Liver (tissue), 8 donors: ENCODE measurements at regions not wholly inside any gene's neighbourhood (a gene's known extent, or its start where the extent isn't known, plus 50 kb on each side); places are given as distances from the start of the nearest gene placed in this dataset.

Source experiments
- DNase-seq: peaks from one replicate; pipeline ENCODE4 v3.0.0-alpha.2; 2017; ENCODE audit warnings: low spot score
- H3K27ac ChIP-seq, 2 donors: one replicate each; pipeline ENCODE4 v1.7.0; 2013; ENCODE audit warnings: inconsistent platforms in 2 of 2, low read length in 2 of 2, control low read depth in 1 of 2, low read depth in 1 of 2, mild to moderate bottlenecking in 1 of 2
- H3K27me3 ChIP-seq, 4 donors: one replicate each; pipeline versions ENCODE4 v1.6.1 to v1.7.0; 2013; ENCODE audit warnings: low read length in 3 of 4, inconsistent platforms in 1 of 4, mild to moderate bottlenecking in 1 of 4, moderate library complexity in 1 of 4; ENCODE audit not compliant: control insufficient read depth in 4 of 4, insufficient read depth in 4 of 4
- H3K36me3 ChIP-seq, 4 donors: one replicate each; pipeline versions ENCODE4 v1.6.1 to v1.7.0; 2013; ENCODE audit warnings: low read length in 3 of 4, mild to moderate bottlenecking in 3 of 4, low read depth in 1 of 4, moderate library complexity in 1 of 4; ENCODE audit not compliant: control insufficient read depth in 4 of 4, insufficient read depth in 3 of 4
- H3K4me1 ChIP-seq, 4 donors: one replicate each; pipeline versions ENCODE4 v1.6.1 to v1.7.0; 2013; ENCODE audit warnings: low read length in 3 of 4, mild to moderate bottlenecking in 3 of 4, moderate library complexity in 1 of 4; ENCODE audit not compliant: control insufficient read depth in 4 of 4, insufficient read depth in 4 of 4
- H3K4me3 ChIP-seq, 3 donors: one replicate each; pipeline versions ENCODE4 v1.6.1 to v1.7.0; 2013; ENCODE audit warnings: low read length in 3 of 3, control low read depth in 1 of 3, low read depth in 1 of 3, mild to moderate bottlenecking in 1 of 3
- H3K9ac ChIP-seq, 2 donors: one replicate each; pipeline ENCODE4 v1.7.0; 2013; ENCODE audit warnings: low read length in 2 of 2, mild to moderate bottlenecking in 2 of 2, moderate library complexity in 2 of 2, control low read depth in 1 of 2, low read depth in 1 of 2
- H3K9me3 ChIP-seq, 4 donors: one replicate each; pipeline versions ENCODE4 v1.6.1 to v1.7.0; 2013; ENCODE audit warnings: low read length in 3 of 4; ENCODE audit not compliant: control insufficient read depth in 4 of 4
- EGR1 ChIP-seq, 2 donors: IDR thresholded peaks; 2 replicates each; pipeline ENCODE4 v1.6.1; 2016 to 2018; ENCODE audit warnings: antibody characterized with exemption in 2 of 2, low read depth in 2 of 2
- FOXA1 ChIP-seq: IDR thresholded peaks from 2 replicates; pipeline ENCODE4 v1.6.1; 2016; ENCODE audit warnings: antibody characterized with exemption
- FOXA2 ChIP-seq: IDR thresholded peaks from 2 replicates; pipeline ENCODE4 v1.6.1; 2016; ENCODE audit warnings: antibody characterized with exemption
- GABPA ChIP-seq, 2 donors: IDR thresholded peaks in 1 of 2; conservative IDR thresholded peaks in 1 of 2; 2 replicates each; pipeline ENCODE4 v1.6.1; 2016; ENCODE audit warnings: antibody characterized with exemption in 2 of 2, mild to moderate bottlenecking in 1 of 2, moderate library complexity in 1 of 2
- HNF4A ChIP-seq, 2 donors: conservative IDR thresholded peaks; 2 replicates each; pipeline ENCODE4 v1.6.1; 2016; ENCODE audit warnings: antibody characterized with exemption in 2 of 2, mild to moderate bottlenecking in 2 of 2
- HNF4G ChIP-seq: IDR thresholded peaks from 2 replicates; pipeline ENCODE4 v1.6.1; 2016; ENCODE audit warnings: antibody characterized with exemption
- JUND ChIP-seq, 2 donors: IDR thresholded peaks; 2 replicates each; pipeline ENCODE4 v1.6.1; 2016; ENCODE audit warnings: antibody characterized with exemption in 2 of 2
- NR2F2 ChIP-seq: IDR thresholded peaks from 2 replicates; pipeline ENCODE4 v1.6.1; 2016; ENCODE audit warnings: antibody characterized with exemption
- RAD21 ChIP-seq, 2 donors: IDR thresholded peaks; 2 replicates each; pipeline ENCODE4 v1.6.1; 2016; ENCODE audit warnings: antibody characterized with exemption in 2 of 2, mild to moderate bottlenecking in 2 of 2
- RXRA ChIP-seq, 2 donors: IDR thresholded peaks; 2 replicates each; pipeline ENCODE4 v1.6.1; 2017 to 2018; ENCODE audit warnings: antibody characterized with exemption in 2 of 2, mild to moderate bottlenecking in 1 of 2
- SP1 ChIP-seq: IDR thresholded peaks from 2 replicates; pipeline ENCODE4 v1.6.1; 2018; ENCODE audit warnings: antibody characterized with exemption, mild to moderate bottlenecking
- TAF1 ChIP-seq: conservative IDR thresholded peaks from 2 replicates; pipeline ENCODE4 v1.6.1; 2016; ENCODE audit warnings: antibody characterized with exemption, mild to moderate bottlenecking
- YY1 ChIP-seq: IDR thresholded peaks from 2 replicates; pipeline ENCODE4 v1.6.1; 2016; ENCODE audit warnings: antibody characterized with exemption, mild to moderate bottlenecking
- WGBS: extraction: QIAGEN DNeasy Blood & Tissue Kit; methylation state at CpG from one replicate; pipeline ENCODE4 v1.1.7; 2013; 5-methylcytosine and 5-hydroxymethylcytosine counted together
- TF ChIP-seq, protein P1 (sequence below): IDR thresholded peaks from 2 replicates; pipeline ENCODE4 v1.6.1; 2016; ENCODE audit warnings: antibody characterized with exemption
- TF ChIP-seq, protein P2 (sequence below): IDR thresholded peaks from 2 replicates; pipeline ENCODE4 v1.6.1; 2016; ENCODE audit warnings: antibody characterized with exemption
- TF ChIP-seq, protein P3 (sequence below): IDR thresholded peaks from 2 replicates; pipeline ENCODE4 v1.6.1; 2016; ENCODE audit warnings: antibody characterized with exemption
- TF ChIP-seq, protein P4 (sequence below): fragments of 150-350 bp; IDR thresholded peaks from 2 replicates; pipeline ENCODE4 v1.5.1; 2017; ENCODE audit warnings: improper control_type of control experiment, low read depth, low read length; ENCODE audit not compliant: missing input control
- TF ChIP-seq, protein P5 (sequence below): IDR thresholded peaks from 2 replicates; pipeline ENCODE4 v1.6.1; 2016; ENCODE audit warnings: antibody characterized with exemption, mild to moderate bottlenecking
- donor health status: healthy.
- donor health status: healthy.
- donor health status: healthy.
- donor health status: healthy.
- donor health status: healthy.

DNA sequence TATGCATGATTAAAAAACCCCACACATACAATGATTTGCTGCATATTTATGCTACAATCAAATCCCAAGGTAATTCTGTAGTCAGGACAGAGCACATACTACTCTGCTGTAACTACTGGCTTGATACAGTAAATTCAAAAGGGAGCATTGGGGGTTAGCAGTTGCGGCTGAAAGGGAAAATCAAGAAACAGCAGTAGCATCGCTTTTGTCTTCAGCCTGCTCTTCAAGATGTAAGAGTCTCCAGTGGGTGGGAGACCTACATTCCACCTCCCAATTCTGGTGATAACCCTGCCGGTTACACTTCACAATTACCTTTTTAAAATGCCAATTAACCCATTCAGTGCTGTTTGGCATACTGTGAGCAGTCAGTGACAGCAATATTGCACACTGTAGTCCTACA lies 259.4 kb downstream of the NR2F2 start:
- 65% methylated on average over 3 of the region's 3 CpGs for WGBS
- Histone ChIP-seq H3K4me1 (no peaks in the 10 kb centered on the region), H3K9ac (no peak overlapping the region), H3K27me3 (peaks cover 0 to 4% (median 0%) of the 10 kb centered on the region in 4 donors), H3K4me3 (no peak overlapping the region), H3K27ac (no peak overlapping the region), H3K36me3 (no peaks in the 10 kb centered on the region), H3K9me3 (no peaks in the 10 kb centered on the region)
- TF ChIP-seq SP1 = no peak
- no peak for TF ChIP-seq RXRA (IDR thresholded peaks at IDR 0.05)
- no peak for DNase-seq

DNA sequence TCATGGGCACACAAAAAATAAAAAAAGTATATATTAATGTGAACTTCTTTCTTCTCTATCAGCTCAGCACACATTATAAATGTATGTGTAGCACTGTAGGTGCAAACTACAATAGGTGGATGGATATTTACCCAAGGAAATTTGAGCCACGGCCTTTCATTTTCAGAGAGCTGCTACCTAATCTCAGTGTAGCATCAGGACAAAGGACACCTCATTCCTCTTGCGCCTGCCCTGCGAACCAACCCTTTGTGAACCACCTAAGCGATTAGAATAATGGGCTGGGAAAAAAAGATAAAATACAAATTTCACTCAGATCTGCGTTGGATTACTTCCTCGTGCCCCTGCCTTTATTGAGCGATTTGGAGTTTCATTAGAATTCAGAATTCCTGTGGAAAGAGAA lies 263.2 kb downstream of the NR2F2 start:
- Histone ChIP-seq H3K27me3 (peaks cover 0 to 4% (median 0%) of the 10 kb centered on the region in 4 donors), H3K36me3 (no peaks in the 10 kb centered on the region), H3K27ac (no peak overlapping the region), H3K9ac (no peak overlapping the region), H3K4me1 (no peaks in the 10 kb centered on the region), H3K9me3 (no peaks in the 10 kb centered on the region), H3K4me3 (no peak overlapping the region)
- TF ChIP-seq EGR1 (IDR thresholded peaks at IDR 0.05; ENCODE audit: low read depth in 2 of 2) = no peak
- TF ChIP-seq, protein P1, sequence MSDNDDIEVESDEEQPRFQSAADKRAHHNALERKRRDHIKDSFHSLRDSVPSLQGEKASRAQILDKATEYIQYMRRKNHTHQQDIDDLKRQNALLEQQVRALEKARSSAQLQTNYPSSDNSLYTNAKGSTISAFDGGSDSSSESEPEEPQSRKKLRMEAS = no peak
- TF ChIP-seq HNF4G = no peak
- TF ChIP-seq, protein P2, sequence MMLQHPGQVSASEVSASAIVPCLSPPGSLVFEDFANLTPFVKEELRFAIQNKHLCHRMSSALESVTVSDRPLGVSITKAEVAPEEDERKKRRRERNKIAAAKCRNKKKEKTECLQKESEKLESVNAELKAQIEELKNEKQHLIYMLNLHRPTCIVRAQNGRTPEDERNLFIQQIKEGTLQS = no peak
- no peak for TF ChIP-seq YY1
- no peak for TF ChIP-seq FOXA1
- no peak for TF ChIP-seq FOXA2
- TF ChIP-seq RXRA (IDR thresholded peaks at IDR 0.05) = no peak
- TF ChIP-seq, protein P3, sequence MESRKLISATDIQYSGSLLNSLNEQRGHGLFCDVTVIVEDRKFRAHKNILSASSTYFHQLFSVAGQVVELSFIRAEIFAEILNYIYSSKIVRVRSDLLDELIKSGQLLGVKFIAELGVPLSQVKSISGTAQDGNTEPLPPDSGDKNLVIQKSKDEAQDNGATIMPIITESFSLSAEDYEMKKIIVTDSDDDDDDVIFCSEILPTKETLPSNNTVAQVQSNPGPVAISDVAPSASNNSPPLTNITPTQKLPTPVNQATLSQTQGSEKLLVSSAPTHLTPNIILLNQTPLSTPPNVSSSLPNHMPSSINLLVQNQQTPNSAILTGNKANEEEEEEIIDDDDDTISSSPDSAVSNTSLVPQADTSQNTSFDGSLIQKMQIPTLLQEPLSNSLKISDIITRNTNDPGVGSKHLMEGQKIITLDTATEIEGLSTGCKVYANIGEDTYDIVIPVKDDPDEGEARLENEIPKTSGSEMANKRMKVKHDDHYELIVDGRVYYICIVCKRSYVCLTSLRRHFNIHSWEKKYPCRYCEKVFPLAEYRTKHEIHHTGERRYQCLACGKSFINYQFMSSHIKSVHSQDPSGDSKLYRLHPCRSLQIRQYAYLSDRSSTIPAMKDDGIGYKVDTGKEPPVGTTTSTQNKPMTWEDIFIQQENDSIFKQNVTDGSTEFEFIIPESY = no peak
- no peak for TF ChIP-seq TAF1
- no peak for TF ChIP-seq SP1
- no peak for TF ChIP-seq JUND (IDR thresholded peaks at IDR 0.05)
- no peak for TF ChIP-seq RAD21 (IDR thresholded peaks at IDR 0.05)
- TF ChIP-seq, protein P4, sequence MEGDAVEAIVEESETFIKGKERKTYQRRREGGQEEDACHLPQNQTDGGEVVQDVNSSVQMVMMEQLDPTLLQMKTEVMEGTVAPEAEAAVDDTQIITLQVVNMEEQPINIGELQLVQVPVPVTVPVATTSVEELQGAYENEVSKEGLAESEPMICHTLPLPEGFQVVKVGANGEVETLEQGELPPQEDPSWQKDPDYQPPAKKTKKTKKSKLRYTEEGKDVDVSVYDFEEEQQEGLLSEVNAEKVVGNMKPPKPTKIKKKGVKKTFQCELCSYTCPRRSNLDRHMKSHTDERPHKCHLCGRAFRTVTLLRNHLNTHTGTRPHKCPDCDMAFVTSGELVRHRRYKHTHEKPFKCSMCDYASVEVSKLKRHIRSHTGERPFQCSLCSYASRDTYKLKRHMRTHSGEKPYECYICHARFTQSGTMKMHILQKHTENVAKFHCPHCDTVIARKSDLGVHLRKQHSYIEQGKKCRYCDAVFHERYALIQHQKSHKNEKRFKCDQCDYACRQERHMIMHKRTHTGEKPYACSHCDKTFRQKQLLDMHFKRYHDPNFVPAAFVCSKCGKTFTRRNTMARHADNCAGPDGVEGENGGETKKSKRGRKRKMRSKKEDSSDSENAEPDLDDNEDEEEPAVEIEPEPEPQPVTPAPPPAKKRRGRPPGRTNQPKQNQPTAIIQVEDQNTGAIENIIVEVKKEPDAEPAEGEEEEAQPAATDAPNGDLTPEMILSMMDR = no peak
- no peak for TF ChIP-seq GABPA (IDR thresholded peaks at IDR 0.05 in 1 of 2, conservative IDR thresholded peaks at IDR 0.05 in 1 of 2)
- TF ChIP-seq HNF4A (conservative IDR thresholded peaks at IDR 0.05) = no peak
- TF ChIP-seq, protein P5, sequence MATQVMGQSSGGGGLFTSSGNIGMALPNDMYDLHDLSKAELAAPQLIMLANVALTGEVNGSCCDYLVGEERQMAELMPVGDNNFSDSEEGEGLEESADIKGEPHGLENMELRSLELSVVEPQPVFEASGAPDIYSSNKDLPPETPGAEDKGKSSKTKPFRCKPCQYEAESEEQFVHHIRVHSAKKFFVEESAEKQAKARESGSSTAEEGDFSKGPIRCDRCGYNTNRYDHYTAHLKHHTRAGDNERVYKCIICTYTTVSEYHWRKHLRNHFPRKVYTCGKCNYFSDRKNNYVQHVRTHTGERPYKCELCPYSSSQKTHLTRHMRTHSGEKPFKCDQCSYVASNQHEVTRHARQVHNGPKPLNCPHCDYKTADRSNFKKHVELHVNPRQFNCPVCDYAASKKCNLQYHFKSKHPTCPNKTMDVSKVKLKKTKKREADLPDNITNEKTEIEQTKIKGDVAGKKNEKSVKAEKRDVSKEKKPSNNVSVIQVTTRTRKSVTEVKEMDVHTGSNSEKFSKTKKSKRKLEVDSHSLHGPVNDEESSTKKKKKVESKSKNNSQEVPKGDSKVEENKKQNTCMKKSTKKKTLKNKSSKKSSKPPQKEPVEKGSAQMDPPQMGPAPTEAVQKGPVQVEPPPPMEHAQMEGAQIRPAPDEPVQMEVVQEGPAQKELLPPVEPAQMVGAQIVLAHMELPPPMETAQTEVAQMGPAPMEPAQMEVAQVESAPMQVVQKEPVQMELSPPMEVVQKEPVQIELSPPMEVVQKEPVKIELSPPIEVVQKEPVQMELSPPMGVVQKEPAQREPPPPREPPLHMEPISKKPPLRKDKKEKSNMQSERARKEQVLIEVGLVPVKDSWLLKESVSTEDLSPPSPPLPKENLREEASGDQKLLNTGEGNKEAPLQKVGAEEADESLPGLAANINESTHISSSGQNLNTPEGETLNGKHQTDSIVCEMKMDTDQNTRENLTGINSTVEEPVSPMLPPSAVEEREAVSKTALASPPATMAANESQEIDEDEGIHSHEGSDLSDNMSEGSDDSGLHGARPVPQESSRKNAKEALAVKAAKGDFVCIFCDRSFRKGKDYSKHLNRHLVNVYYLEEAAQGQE = no peak
- no peak for TF ChIP-seq NR2F2
- 37% methylated on average over 7 of the region's 7 CpGs for WGBS
- DNase-seq = no peak
